Mesendoderm (in vitro differentiated cells): ENCODE measurements at regions not wholly inside any gene's neighbourhood (a gene's known extent, or its start where the extent isn't known, plus 50 kb on each side); places are given as distances from the start of the nearest gene placed in this dataset.

ENCODE experiments used
- DNase-seq: peaks from one replicate; pipeline ENCODE4 v3.0.0; 2013
- H2AK5ac ChIP-seq: 2 replicates; pipeline ENCODE4 v1.6.1; 2013; ENCODE audit warnings: low read length, inconsistent platforms
- H2BK120ac ChIP-seq: 2 replicates; pipeline ENCODE4 v1.6.1; 2013; ENCODE audit warnings: low read depth, mild to moderate bottlenecking, low read length, moderate library complexity, mixed read lengths
- H2BK15ac ChIP-seq: replicated peaks from 2 replicates; pipeline ENCODE4 v1.6.1; 2013; ENCODE audit warnings: low read depth, mild to moderate bottlenecking, moderate library complexity
- H2BK5ac ChIP-seq: 2 replicates; pipeline ENCODE4 v1.6.1; 2013; ENCODE audit warnings: low read length, inconsistent platforms
- H3K18ac ChIP-seq: 2 replicates; pipeline ENCODE4 v1.6.1; 2013; ENCODE audit warnings: mild to moderate bottlenecking, low read length, mixed read lengths
- H3K23ac ChIP-seq: one replicate; pipeline ENCODE4 v1.6.1; 2013; ENCODE audit warnings: low read length
- H3K27ac ChIP-seq: 2 replicates; pipeline ENCODE4 v1.5.1; 2013; ENCODE audit warnings: low read depth, mild to moderate bottlenecking, inconsistent platforms, low read length, moderate library complexity
- H3K27me3 ChIP-seq: 2 replicates; pipeline ENCODE4 v1.6.1; 2013; ENCODE audit warnings: low read length, control low read depth, mild to moderate bottlenecking, inconsistent platforms; ENCODE audit not compliant: insufficient read depth, poor library complexity
- H3K36me3 ChIP-seq: 2 replicates; pipeline ENCODE4 v1.6.1; 2013; ENCODE audit warnings: low read length, inconsistent platforms; ENCODE audit not compliant: control insufficient read depth, insufficient read depth
- H3K4ac ChIP-seq: one replicate; pipeline ENCODE4 v1.6.1; 2013; ENCODE audit warnings: low read depth, mild to moderate bottlenecking, low read length, moderate library complexity
- H3K4me1 ChIP-seq: 2 replicates; pipeline ENCODE4 v1.6.1; 2013; ENCODE audit warnings: low read depth, low read length, inconsistent platforms; ENCODE audit not compliant: control insufficient read depth
- H3K4me2 ChIP-seq: 2 replicates; pipeline ENCODE4 v1.6.1; 2013; ENCODE audit warnings: low read length
- H3K4me3 ChIP-seq: 2 replicates; pipeline ENCODE4 v1.5.1; 2013; ENCODE audit warnings: mild to moderate bottlenecking, low read length
- H3K56ac ChIP-seq: one replicate; pipeline ENCODE4 v1.6.1; 2013; ENCODE audit warnings: low read length
- H3K79me1 ChIP-seq: 2 replicates; pipeline ENCODE4 v1.6.1; 2013; ENCODE audit warnings: low read length, inconsistent platforms
- H3K79me2 ChIP-seq: 2 replicates; pipeline ENCODE4 v1.6.1; 2013; ENCODE audit warnings: mild to moderate bottlenecking, low read length; ENCODE audit not compliant: control insufficient read depth, insufficient read depth
- H3K9ac ChIP-seq: 2 replicates; pipeline ENCODE4 v1.6.1; 2013; ENCODE audit warnings: low read length, inconsistent platforms
- H4K5ac ChIP-seq: one replicate; pipeline ENCODE4 v1.6.1; 2013; ENCODE audit warnings: low read length
- H4K8ac ChIP-seq: one replicate; pipeline ENCODE4 v1.6.1; 2013; ENCODE audit warnings: low read depth, mild to moderate bottlenecking, control low read depth, low read length, moderate library complexity
- WGBS: extraction: QIAGEN DNeasy Blood & Tissue Kit; methylation state at CpG from one replicate; pipeline ENCODE4 v1.1.7; 2013; ENCODE audit warnings: low lambda C conversion rate, missing lambda C conversion rate; ENCODE audit not compliant: insufficient coverage; ENCODE audit errors: extremely low coverage; 5-methylcytosine and 5-hydroxymethylcytosine counted together

- H3K18ac ChIP-seq = no peak overlapping the region
- no peak overlapping the region for H3K4me2 ChIP-seq
- DNase-seq = no peak
- WGBS = no CpG with 5 or more reads among the region's 4 CpGs
- no peak overlapping the region for H3K23ac ChIP-seq
- no peak overlapping the region for H2BK120ac ChIP-seq
- H3K79me2 ChIP-seq = no peaks in the 10 kb centered on the region
- H3K56ac ChIP-seq = no peak overlapping the region
- H2BK5ac ChIP-seq = no peak overlapping the region
- no peak overlapping the region for H3K9ac ChIP-seq
- H3K27me3 ChIP-seq = no peaks in the 10 kb centered on the region
- no peaks in the 10 kb centered on the region for H3K79me1 ChIP-seq
- no peak overlapping the region for H4K8ac ChIP-seq
- H3K27ac ChIP-seq = no peak overlapping the region
- no peaks in the 10 kb centered on the region for H3K36me3 ChIP-seq
- H4K5ac ChIP-seq = no peak overlapping the region
- H2BK15ac ChIP-seq = no peak overlapping the region
- no peak overlapping the region for H3K4me3 ChIP-seq
- no peaks in the 10 kb centered on the region for H3K4me1 ChIP-seq
- H3K4ac ChIP-seq = no peak overlapping the region
- no peak overlapping the region for H2AK5ac ChIP-seq
These were observed 183.8 kb upstream of the XYLT1 start for GRCh38 chr16:17654571-17654970.

- Histone ChIP-seq H3K18ac (no peak overlapping the region), H4K5ac (no peak overlapping the region), H3K56ac (no peak overlapping the region), H3K4me1 (no peaks in the 10 kb centered on the region), H3K27me3 (no peaks in the 10 kb centered on the region), H2BK120ac (no peak overlapping the region), H3K27ac (no peak overlapping the region), H2BK5ac (no peak overlapping the region), H2AK5ac (no peak overlapping the region), H3K79me1 (no peaks in the 10 kb centered on the region), H3K36me3 (no peaks in the 10 kb centered on the region), H4K8ac (no peak overlapping the region), H3K4ac (no peak overlapping the region), H3K79me2 (no peaks in the 10 kb centered on the region), H2BK15ac (no peak overlapping the region), H3K9ac (no peak overlapping the region), H3K4me3 (no peak overlapping the region), H3K4me2 (no peak overlapping the region), H3K23ac (no peak overlapping the region)
- no CpG with 5 or more reads among the region's 4 CpGs for WGBS
- DNase-seq = no peak
These were observed 183.4 kb upstream of the XYLT1 start for GRCh38 chr16:17654142-17654541.

- Histone ChIP-seq H3K18ac (no peak overlapping the region), H2AK5ac (no peak overlapping the region), H2BK5ac (no peak overlapping the region), H2BK15ac (no peak overlapping the region), H3K79me1 (no peaks in the 10 kb centered on the region), H3K79me2 (no peaks in the 10 kb centered on the region), H4K8ac (no peak overlapping the region), H3K23ac (no peak overlapping the region), H3K4me3 (no peak overlapping the region), H3K56ac (no peak overlapping the region), H3K36me3 (no peaks in the 10 kb centered on the region), H3K4me2 (no peak overlapping the region), H3K4me1 (no peaks in the 10 kb centered on the region), H4K5ac (no peak overlapping the region), H3K4ac (no peak overlapping the region), H3K27me3 (no peaks in the 10 kb centered on the region), H3K27ac (no peak overlapping the region), H3K9ac (no peak overlapping the region), H2BK120ac (no peak overlapping the region)
- no CpG with 5 or more reads among the region's 8 CpGs for WGBS
- DNase-seq = no peak
These were observed 177.4 kb upstream of the XYLT1 start for GRCh38 chr16:17647879-17648872.

GRCh38 chr16:17643935-17644334 lies 173.2 kb upstream of the XYLT1 start:
- Histone ChIP-seq H2AK5ac (no peak overlapping the region), H2BK15ac (no peak overlapping the region), H4K8ac (no peak overlapping the region), H3K4me3 (no peak overlapping the region), H2BK5ac (no peak overlapping the region), H3K36me3 (no peaks in the 10 kb centered on the region), H3K56ac (no peak overlapping the region), H3K4me1 (no peaks in the 10 kb centered on the region), H2BK120ac (no peak overlapping the region), H3K23ac (no peak overlapping the region), H3K18ac (no peak overlapping the region), H3K27me3 (no peaks in the 10 kb centered on the region), H3K4ac (no peak overlapping the region), H3K79me2 (no peaks in the 10 kb centered on the region), H4K5ac (no peak overlapping the region), H3K27ac (no peak overlapping the region), H3K79me1 (no peaks in the 10 kb centered on the region), H3K9ac (no peak overlapping the region), H3K4me2 (no peak overlapping the region)
- no peak for DNase-seq
- no CpG with 5 or more reads among the region's 2 CpGs for WGBS

GRCh38 chr16:17641990-17642389 lies 171.2 kb upstream of the XYLT1 start:
- Histone ChIP-seq H2BK5ac (no peak overlapping the region), H3K23ac (no peak overlapping the region), H2BK120ac (no peak overlapping the region), H3K18ac (no peak overlapping the region), H4K5ac (no peak overlapping the region), H3K27me3 (no peaks in the 10 kb centered on the region), H3K79me1 (no peaks in the 10 kb centered on the region), H3K4ac (no peak overlapping the region), H2AK5ac (no peak overlapping the region), H3K4me3 (no peak overlapping the region), H3K56ac (no peak overlapping the region), H2BK15ac (no peak overlapping the region), H3K79me2 (no peaks in the 10 kb centered on the region), H3K27ac (no peak overlapping the region), H3K9ac (no peak overlapping the region), H3K4me2 (no peak overlapping the region), H3K4me1 (no peaks in the 10 kb centered on the region), H3K36me3 (no peaks in the 10 kb centered on the region), H4K8ac (no peak overlapping the region)
- no CpG with 5 or more reads among the region's 2 CpGs for WGBS
- no peak for DNase-seq
